ENCODE measurements at regions not wholly inside any gene's neighbourhood (a gene's known extent, or its start where the extent isn't known, plus 50 kb on each side); places are given as distances from the start of the nearest gene placed in this dataset.

- DNase-seq (ENCODE audit: low read depth), result no peak
- no peak for TF ChIP-seq CTCF (IDR thresholded peaks at IDR 0.05; ENCODE audit: control insufficient read depth, insufficient read depth, low read depth, low read length, missing control alignments)
- no peak overlapping the region for H3K4me3 ChIP-seq (ENCODE audit: control insufficient read depth, low read depth, low read length)
Measured at GRCh38 chr12:14186193-14186502, 179.3 kb upstream of the ATF7IP start.

GRCh38 chr12:14187002-14187401 lies 178.5 kb upstream of the ATF7IP start:
- DNase-seq (ENCODE audit: low read depth), result no peak
- no peak for TF ChIP-seq CTCF (IDR thresholded peaks at IDR 0.05; ENCODE audit: control insufficient read depth, insufficient read depth, low read depth, low read length, missing control alignments)
- H3K4me3 ChIP-seq (ENCODE audit: control insufficient read depth, low read depth, low read length), result no peak overlapping the region

GRCh38 chr12:14187966-14188365 lies 177.5 kb upstream of the ATF7IP start:
- no peak overlapping the region for H3K4me3 ChIP-seq (ENCODE audit: control insufficient read depth, low read depth, low read length)
- no peak for TF ChIP-seq CTCF (IDR thresholded peaks at IDR 0.05; ENCODE audit: control insufficient read depth, insufficient read depth, low read depth, low read length, missing control alignments)
- DNase-seq (ENCODE audit: low read depth), result no peak

GRCh38 chr12:14188744-14189143 lies 176.7 kb upstream of the ATF7IP start:
- no peak overlapping the region for H3K4me3 ChIP-seq (ENCODE audit: control insufficient read depth, low read depth, low read length)
- TF ChIP-seq CTCF (IDR thresholded peaks at IDR 0.05; ENCODE audit: control insufficient read depth, insufficient read depth, low read depth, low read length, missing control alignments), result no peak
- no peak for DNase-seq (ENCODE audit: low read depth)

GRCh38 chr12:14190694-14191093 lies 174.8 kb upstream of the ATF7IP start:
- no peak for TF ChIP-seq CTCF (IDR thresholded peaks at IDR 0.05; ENCODE audit: control insufficient read depth, insufficient read depth, low read depth, low read length, missing control alignments)
- DNase-seq (ENCODE audit: low read depth), result no peak
- H3K4me3 ChIP-seq (ENCODE audit: control insufficient read depth, low read depth, low read length), result no peak overlapping the region

GRCh38 chr12:14191612-14192011 lies 173.9 kb upstream of the ATF7IP start:
- no peak for TF ChIP-seq CTCF (IDR thresholded peaks at IDR 0.05; ENCODE audit: control insufficient read depth, insufficient read depth, low read depth, low read length, missing control alignments)
- no peak overlapping the region for H3K4me3 ChIP-seq (ENCODE audit: control insufficient read depth, low read depth, low read length)
- DNase-seq (ENCODE audit: low read depth), result no peak

- DNase-seq (ENCODE audit: low read depth), result no peak
- no peak for TF ChIP-seq CTCF (IDR thresholded peaks at IDR 0.05; ENCODE audit: control insufficient read depth, insufficient read depth, low read depth, low read length, missing control alignments)
- H3K4me3 ChIP-seq (ENCODE audit: control insufficient read depth, low read depth, low read length), result no peak overlapping the region
Measured at GRCh38 chr12:14193639-14194038, 171.8 kb upstream of the ATF7IP start.

Measured in AG09309 (cell line).